Astrocyte of the cerebellum (primary cell): ENCODE measurements at regions not wholly inside any gene's neighbourhood (a gene's known extent, or its start where the extent isn't known, plus 50 kb on each side); places are given as distances from the start of the nearest gene placed in this dataset.

Experiments used
- DNase-seq: peaks from one replicate; pipeline ENCODE4 v3.0.0-alpha.2; 2011; ENCODE audit warnings: low read depth
- H3K4me3 ChIP-seq: 2 replicates; pipeline ENCODE4 v1.5.1; 2011; ENCODE audit warnings: mild to moderate bottlenecking, low read depth, low read length, moderate library complexity
- in situ Hi-C: cut with HindIII; loops from 2 replicates; pipeline ENCODE4 v1.10.0; 2017; ENCODE audit warnings: low sequenced_read_pairs
- TF ChIP-seq, protein P1 (sequence below): IDR thresholded peaks from 2 replicates; pipeline ENCODE4 v1.5.1; 2012; ENCODE audit warnings: low read length, low read depth, moderate library complexity, mild to moderate bottlenecking; ENCODE audit errors: missing control alignments

DNA sequence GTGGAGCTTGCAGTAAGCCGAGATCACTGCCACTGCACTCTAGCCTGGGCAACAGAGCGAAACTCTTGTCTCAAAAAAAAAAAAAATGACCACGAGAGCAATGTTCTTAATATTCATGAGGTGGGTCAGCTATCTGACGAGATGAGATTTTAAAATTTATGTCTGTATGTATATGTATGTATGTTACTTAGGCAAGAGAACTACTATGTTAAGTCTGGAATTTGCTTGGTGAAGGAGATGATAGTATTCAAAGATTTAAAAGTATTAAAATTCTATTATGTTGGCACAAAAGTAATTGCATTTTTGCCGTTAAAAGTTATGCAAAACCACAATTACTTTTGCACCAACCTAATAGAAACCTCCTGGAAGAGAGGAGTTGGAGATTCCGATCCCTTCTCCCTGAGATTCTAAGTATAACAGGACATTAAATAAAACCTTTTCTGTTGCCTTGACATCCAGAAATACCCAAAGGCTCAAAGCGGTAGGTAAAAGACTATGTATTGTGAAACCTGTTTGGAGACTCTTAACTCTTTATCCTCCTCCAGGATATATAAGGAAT lies 114.3 kb upstream of the TNS3 start:
- DNase-seq = no peak
- no peak overlapping the region for H3K4me3 ChIP-seq
- in situ Hi-C loops = no loop called here
- TF ChIP-seq, protein P1, sequence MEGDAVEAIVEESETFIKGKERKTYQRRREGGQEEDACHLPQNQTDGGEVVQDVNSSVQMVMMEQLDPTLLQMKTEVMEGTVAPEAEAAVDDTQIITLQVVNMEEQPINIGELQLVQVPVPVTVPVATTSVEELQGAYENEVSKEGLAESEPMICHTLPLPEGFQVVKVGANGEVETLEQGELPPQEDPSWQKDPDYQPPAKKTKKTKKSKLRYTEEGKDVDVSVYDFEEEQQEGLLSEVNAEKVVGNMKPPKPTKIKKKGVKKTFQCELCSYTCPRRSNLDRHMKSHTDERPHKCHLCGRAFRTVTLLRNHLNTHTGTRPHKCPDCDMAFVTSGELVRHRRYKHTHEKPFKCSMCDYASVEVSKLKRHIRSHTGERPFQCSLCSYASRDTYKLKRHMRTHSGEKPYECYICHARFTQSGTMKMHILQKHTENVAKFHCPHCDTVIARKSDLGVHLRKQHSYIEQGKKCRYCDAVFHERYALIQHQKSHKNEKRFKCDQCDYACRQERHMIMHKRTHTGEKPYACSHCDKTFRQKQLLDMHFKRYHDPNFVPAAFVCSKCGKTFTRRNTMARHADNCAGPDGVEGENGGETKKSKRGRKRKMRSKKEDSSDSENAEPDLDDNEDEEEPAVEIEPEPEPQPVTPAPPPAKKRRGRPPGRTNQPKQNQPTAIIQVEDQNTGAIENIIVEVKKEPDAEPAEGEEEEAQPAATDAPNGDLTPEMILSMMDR = no peak

DNA sequence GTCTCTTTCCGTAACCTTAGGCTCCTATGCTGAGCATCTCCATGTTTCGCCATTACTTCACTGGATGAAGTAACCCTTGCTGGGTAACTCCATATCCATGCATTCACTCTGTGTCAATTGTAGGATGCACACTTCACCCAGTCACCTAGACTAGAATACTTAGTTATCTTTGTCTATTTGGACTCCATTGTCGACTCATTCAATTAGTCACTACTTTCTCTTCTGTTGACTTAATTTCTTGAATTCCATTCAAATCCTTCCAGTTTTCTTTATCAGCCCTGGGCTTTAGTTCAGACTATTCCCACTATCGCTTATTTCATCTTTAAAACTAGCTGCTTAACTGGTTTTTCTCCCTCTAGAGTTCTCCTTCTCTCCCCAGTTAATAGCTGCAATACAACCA lies 111.3 kb upstream of the TNS3 start:
- no peak overlapping the region for H3K4me3 ChIP-seq

DNA sequence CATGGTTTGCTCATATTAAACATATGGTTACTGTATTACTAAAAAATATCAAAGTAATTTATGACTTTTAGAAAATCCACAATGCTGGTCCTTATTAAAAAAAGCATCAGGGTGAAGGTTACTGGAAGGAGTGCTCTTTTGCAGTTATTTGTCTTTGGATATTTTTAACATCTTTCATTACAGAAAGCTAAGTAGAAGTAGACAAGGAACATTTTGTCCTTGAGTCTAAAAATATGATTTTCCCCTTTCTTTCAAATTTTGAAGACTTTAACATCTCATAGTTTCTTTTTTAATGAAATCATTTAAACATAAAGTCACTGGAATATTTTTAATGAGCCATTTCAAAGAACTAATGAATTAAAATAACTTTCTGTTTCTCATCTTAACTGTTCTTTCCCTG lies 110.1 kb upstream of the TNS3 start:
- in situ Hi-C loops = no loop called here
- DNase-seq = no peak
- TF ChIP-seq, protein P1 = no peak
- H3K4me3 ChIP-seq = no peak overlapping the region

More for the DNA sequence above, 111.3 kb upstream of the TNS3 start:
- TF ChIP-seq, protein P1 = no peak
- no peak for DNase-seq
- in situ Hi-C loops = no loop called here

DNA sequence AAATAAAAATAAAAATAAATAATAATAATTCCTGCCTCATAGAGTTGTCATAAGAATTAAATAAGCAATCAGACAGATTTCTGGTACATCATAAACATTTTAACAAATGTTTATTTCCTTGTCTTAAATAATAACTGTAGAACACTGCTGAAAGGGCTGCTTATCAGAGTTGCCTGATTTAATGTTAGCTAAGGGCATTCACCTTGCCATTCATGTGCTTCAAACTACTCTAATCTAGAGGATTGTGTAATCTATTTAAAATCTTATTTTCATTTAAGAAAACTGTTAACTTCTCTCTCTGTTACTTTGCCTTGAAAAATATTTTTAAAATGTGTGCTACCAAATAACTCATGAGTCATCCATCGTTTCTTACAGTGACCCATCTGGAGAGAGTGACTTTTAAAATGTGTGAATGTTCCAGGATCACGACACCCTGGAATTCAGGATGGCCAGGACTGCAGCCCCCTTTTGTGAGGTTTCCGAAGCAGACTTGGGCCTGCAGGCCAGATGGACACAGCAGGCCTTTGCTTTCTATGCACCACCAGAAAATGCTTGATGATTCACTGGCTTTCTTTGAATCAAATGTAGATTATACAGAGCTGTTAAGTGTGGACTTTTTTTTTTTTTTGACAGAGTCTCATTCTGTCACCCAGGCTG lies 109.1 kb upstream of the TNS3 start:
- H3K4me3 ChIP-seq = no peak overlapping the region
- TF ChIP-seq, protein P1 = no peak
- in situ Hi-C loops = no loop called here
- peak; percentile 31 for DNase-seq

DNA sequence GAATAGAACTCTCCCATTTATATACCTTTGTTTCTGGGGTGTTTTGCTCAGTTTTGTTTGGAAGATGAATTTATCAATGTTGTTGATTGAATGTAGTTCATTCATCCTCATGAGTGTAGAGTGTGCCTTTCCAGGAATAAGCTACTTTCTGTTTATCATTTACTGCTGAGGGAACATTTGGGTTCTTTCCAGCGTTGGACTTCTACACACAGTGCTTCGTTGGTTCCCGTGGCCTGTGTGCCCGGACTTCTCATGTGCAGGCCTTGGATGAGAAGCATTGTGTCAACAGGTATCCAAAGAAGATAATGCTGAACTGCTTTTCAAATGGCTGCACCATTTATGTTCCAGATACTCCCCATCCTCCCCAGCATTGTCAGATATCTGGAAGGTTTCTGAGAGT lies 107.6 kb upstream of the TNS3 start:
- DNase-seq = no peak
- TF ChIP-seq, protein P1 = no peak
- in situ Hi-C loops = no loop called here
- H3K4me3 ChIP-seq = no peak overlapping the region

DNA sequence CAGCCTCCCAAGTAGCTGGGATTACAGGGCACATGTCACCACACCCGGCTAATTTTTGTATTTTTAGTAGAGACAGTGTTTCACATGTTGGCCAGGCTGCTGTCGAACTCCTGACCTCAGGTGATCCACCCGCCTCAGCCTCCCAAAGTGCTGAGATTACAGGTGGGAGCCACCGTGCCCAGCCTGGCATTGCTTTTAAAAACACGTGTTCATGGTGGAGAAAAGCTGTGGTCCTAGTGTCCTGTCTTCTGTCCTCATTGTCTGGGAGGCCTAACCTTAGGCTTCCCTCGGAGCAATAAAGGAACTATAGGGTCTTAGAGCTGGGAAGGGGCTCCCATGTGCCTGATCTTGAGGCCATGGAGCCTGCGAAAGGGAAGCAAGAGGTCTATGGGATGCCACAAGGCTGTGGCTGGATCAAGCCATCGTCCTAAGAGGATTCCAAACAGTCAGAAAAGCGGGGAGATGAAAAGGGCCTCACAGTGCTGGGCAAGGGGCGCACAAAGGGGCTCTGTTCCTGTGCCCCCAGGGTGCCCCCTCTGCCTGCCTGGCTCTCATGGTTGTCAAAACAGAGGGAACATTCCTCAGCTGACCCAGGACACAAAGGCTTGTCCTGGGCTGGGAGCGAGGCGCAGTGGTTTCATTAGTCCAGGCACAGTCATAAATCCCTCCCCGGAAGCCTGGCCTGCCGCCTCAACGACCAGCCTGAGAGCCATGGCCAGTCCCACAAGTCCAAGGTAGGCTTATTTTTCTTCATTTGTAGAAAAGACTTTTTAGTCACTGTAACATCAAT lies 106.6 kb upstream of the TNS3 start:
- no peak overlapping the region for H3K4me3 ChIP-seq
- in situ Hi-C loops = no loop called here
- TF ChIP-seq, protein P1 = no peak
- no peak for DNase-seq
